EL (cell line): ENCODE measurements at regions not wholly inside any gene's neighbourhood (a gene's known extent, or its start where the extent isn't known, plus 50 kb on each side); places are given as distances from the start of the nearest gene placed in this dataset.
A peak's percentile ranks its signal among the peaks of the same experiment; 100 is the strongest.
"Not testable (repeated sequence)": the region's sequence is repeated elsewhere in the genome, so short reads cannot be mapped to it uniquely, and the experiment has no call there.

Experiments used
- DNase-seq: peaks from one replicate; pipeline ENCODE4 v3.0.0-alpha.2; 2016

DNA sequence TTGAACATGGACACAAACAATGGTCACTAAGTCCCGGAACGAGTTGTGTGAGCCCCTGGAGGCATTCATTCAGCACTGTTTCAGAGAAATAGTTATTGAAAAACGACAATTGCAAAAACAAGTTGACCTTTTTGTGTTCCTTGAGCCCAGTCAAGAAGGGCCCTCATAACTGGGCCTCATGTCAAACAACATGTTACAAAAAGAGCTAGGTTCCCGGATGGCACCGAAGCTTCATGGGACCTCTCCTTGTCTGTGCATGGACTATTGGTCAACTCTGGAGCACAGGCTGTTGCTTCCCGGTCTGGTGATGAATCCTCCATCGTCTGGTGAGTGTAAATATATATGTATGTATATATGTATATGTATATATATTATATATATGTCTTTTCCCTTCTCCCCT is 176.6 kb downstream of the ALG10 start:
- DNase-seq: no peak

DNA sequence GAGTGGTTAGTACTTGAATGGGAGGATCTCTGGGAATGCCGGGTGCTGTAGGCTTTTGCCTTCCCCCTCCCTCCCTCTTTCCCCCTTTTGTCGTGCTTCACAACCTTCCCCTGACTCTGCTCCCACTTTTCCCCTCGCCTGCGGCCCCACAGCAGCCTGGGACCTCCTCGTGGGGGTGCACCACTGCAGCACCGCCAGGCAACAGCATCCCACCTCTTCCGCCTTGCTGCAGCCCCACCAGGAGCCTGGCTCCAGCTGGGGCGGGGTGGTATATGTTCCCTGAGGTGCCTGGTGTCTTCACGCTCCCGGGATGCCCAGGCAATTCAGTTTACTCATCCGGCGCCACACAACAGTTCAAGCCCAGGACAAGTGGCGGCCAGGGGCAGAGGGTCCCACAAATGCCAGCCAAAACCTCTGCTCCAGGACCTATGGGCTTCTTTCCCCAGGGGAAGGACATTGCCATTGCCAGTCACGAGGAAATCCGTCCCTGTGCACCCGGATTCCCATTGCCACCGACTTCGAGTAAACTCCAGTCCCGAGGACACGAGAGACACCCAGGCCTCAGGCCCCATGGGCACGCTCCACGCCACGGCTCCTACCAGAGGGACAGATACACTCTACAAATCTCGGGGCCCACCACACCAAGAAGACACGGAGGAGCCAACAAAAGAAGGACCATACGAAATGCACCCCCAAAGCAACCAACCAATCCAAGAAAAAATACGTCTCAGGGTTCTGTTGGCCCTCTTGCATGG is 181.7 kb downstream of the ALG10 start:
- no peak for DNase-seq

DNA sequence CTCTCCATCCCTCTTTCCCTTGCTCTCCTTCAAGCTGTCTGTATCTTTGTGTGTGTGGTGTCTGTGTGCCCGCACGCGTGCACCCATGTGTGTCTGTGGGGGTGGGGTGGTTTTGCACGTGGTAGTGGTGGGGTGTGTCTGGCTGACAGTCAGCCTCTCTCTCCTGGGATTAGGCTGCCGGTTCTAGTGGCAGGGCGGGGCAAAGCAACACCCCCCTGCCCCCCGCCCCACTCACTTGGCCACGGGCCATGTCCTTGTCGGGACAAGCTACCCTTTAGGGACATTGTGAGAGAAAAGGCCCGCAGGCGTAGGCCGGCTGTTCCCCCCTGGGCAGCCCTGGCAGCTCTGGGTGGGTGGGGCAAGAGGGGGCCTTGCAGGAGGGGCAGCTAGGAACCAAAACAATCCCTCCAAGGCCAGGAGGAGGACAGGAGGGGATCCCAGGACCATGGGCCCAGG is 182.6 kb downstream of the ALG10 start:
- DNase-seq: no peak

GRCh38 chr12:34205401-34205800 is 183.1 kb downstream of the ALG10 start:
- DNase-seq: no peak

- no peak for DNase-seq
These were observed 183.9 kb downstream of the ALG10 start for GRCh38 chr12:34206061-34206785.

DNA sequence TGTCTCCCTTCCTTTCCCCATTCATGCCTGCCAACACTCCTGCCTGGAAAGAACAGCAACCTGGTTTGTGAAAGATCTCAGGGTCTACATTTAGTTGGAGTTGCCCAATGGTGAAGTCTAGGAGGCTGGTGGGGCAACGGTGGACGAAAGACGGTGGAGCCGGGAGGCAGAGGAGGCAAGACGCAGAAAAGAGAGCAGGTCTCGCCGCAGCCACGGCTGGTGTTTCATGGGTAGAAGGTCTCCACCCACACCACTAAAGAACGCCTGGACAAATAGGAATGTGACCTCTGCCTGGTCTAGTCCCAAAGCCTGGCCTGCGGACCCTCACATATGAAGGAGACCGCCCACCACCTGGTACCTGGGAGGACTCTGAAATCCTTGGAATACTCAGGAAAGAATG is 185.6 kb downstream of the ALG10 start:
- DNase-seq: no peak

DNA sequence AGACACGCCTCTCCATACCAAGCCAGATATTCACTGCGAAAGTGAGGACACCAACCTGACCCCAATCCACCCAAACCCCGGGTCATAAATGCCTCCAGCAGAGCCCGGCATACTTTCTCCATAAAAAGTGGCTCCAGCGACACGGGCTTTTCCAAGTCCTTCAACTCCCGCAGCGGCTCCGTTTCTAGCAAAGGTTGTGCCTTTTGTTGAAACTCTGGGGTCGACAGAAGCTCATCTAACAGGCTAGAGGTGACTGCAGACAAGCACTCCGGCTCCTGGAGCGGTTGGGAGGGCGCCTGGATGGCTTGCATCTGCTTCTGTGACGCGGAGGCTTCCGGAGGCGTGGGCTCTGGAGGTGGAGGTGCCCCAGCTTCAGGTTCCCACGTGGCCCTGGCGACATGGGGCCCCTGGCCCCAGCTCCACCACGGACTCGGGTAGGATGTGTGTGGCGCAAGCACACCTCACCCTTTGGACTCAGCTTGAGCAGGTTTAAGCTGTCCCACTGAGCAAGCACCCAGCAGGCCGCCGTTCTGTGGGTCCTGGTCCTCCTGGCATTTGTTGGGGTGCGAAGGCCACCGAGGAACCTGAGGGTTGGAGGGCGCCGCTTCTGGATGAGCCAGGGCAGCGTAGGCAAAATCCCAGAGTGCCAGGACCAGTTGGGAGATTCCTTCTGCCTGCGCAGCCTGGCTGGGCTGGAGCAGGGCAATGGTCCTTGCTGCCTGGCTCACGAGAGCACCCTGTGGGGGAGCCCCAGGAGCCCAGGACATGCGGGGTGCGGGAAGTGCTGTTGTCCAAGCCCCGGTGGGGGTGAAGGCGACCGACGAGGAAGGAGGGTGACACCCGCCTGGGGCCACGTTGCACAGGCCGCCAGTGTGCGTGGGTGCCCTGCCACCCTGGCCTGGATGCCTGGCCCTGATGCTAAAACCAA is 186.3 kb downstream of the ALG10 start:
- no peak for DNase-seq

GRCh38 chr12:34209259-34209835 is 187.1 kb downstream of the ALG10 start:
- no peak for DNase-seq

GRCh38 chr12:34210183-34210582 is 187.9 kb downstream of the ALG10 start:
- no peak for DNase-seq

DNA sequence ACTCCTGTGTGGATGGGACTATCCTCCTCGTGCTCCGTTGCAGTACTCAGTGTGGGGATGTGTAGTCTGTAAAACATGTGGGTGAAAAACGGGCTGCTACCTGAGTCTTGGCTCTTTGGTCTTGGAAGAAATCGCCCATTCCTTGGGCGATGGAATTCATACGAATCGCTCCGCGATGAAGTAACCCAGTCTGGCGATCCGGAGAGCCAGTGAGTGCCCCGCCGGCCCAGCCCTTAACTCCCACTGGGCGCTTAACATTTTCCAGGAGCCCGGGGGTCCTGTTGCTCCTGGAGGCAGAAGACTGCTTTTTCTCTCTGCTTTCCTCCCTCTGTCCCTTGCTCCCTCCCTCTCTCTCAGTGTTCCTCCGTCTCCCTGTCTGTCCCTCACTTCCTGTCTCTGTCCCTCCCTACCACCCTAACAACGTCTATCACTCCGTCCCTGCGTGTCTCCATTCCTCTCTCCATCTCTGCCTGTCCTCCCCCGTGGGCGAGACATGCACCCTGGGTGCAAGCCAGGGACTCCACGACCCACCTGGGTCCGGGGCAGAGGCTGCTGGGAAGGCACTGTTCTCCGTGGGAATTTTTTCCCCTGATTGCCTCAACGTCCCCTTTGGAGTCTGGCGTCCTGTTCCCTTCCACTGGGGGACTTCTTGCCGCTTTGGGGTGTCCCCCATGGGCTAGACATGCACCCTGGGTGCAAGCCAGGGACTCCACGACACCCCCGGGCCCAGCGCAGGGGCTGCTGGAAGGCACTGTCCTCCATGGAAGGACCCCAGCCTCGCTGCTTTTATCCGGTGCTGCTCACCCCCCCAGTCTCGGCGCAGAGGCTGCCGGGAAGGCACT is 188.6 kb downstream of the ALG10 start:
- no peak for DNase-seq

DNA sequence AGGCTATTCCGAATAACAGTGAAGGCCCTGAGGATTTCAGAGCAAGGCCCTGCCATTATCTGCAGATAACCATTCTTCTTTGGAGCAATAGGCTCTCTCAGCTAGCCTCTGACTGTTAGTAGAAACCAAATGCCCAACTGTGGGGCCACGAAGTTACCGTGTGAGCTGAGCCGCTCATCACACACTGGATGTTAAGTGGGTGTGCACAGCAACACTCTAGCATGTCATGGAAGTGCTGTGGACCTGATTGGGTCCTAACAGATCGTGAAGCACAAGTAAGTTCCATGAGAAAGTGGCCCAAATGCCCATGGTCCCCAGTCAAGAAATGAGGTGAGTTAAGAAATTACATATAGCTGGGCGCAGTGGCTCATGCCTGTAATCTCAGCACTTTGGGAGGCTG is 190.4 kb downstream of the ALG10 start:
- DNase-seq: no peak

DNA sequence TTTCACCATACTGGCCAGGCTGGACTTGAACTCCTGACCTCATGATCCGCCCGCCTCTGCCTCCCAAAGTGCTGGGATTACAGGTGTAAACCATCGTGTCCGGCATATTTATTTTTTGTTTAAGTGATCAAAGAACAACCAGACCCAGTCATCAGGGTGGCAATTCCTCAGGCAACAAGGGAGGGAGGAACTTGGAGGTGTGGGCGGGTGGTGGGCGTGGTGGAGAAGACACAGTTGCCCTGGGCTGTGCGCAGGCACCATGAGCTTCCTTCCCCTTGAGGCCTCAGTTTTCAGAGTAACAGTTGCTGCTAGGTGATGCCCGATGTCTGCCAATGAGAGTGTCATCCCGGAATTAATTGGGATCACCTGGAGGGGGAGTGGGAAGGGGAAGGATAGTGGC is 191.7 kb downstream of the ALG10 start:
- DNase-seq: no peak

GRCh38 chr12:34215213-34215892 is 193.1 kb downstream of the ALG10 start:
- no peak for DNase-seq

DNA sequence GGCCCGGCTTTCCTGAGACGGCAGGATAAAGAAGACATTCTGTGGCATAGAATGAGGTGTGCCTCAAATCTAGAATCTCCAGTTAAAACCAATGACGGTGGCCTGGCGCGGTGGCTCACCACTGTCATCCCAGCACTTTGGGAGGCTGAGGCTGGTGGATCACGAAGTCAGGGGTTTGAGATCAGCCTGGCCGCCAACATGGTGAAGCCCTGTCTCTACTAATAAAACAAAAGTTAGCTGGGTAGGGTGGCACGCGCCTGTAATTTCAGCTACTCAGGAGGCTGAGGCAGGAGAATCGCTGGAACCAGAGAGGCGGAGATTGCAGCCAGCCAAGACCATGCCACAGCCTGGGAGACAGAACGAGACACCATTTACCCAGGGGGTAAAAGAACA is 193.6 kb downstream of the ALG10 start:
- no peak for DNase-seq

GRCh38 chr12:34217660-34218059 is 195.4 kb downstream of the ALG10 start:
- no peak for DNase-seq

GRCh38 chr12:34218193-34219045 is 196.1 kb downstream of the ALG10 start:
- DNase-seq: peak; percentile 33

DNA sequence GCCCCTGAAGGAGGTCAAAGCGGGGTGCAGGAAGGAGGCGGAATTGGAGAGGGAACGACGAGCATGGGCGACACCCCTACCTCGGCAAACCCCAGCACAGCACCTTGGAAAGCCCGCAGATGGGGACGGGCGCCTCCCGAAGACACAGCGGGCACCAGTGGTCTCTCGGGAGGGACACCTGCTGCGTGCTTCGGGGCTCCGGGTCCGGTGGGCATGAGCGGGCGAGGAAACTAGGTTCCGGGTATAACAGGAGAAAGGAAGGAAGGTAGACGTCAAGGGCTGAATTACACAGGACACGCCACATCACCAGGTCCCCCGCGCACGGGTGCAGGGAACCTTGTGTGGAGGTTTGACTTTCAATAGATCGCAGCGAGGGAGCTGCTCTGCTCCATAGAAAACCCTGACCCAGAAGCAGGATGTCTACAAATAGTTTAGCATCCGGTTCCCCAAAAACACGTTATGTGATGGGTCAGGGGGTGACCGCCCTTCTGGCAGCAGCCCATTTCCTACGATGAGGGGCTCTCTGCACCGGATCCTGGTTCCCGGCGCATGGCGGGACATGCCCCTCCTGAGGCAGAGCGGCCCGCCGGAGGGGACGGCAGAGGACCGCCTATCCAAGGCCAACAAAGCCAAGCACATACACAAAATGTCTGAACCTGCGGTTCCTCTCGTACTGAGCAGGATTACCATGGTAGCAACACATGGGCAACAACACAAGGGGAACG is 196.9 kb downstream of the ALG10 start:
- no peak for DNase-seq

DNA sequence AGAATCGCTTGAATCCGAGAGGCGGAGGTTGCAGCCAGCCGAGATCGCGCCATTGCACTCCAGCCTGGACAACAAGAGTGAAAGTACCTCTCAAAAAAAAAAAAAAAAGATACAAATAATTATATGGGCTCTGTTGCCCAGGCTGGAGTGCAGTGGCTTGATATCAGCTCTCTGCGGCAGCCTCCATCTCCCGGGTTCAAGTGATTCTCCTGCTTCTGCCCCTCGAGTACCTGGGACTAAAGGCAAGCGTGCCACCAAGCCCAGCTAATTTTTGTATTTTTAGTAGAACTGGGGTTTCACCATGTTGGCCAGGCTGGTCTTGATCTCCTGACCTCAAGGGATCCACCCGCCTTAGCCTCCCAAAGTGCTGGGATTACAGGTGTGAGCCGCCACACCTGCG is 197.8 kb downstream of the ALG10 start:
- DNase-seq: not testable (repeated sequence)

- DNase-seq: no peak
These were observed 201.3 kb downstream of the ALG10 start for GRCh38 chr12:34223640-34224039.

DNA sequence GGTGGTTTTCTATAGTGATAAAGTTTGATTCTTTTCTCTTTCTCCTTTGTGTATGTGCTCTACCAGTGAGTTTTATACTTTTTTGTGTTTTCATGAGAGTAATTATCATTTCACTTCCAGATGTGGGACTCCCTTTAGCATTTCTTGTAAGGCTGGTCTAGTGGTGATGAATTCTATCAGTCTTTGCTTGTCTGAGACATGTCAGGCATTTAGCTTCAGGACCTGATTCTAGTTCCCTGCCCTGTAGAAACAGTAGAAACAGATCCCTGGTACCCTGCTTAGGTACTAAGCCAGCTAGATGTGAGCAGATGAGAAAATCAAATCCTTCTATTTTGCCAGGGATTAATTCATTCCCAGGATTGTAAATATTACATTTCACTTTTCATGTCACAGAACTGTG is 203.7 kb downstream of the ALG10 start:
- DNase-seq: not testable (repeated sequence)
